ENCODE measurements at regions not wholly inside any gene's neighbourhood (a gene's known extent, or its start where the extent isn't known, plus 50 kb on each side); places are given as distances from the start of the nearest gene placed in this dataset.

GRCh38 chr4:178311997-178312396, 869.8 kb upstream of the AGA start:
- Histone ChIP-seq H3K4me2 (ENCODE audit: insufficient read depth, low read length) (no peak overlapping the region), H3K9me3 (ENCODE audit: insufficient read depth, low read length, severe bottlenecking) (no peaks in the 10 kb centered on the region), H3K79me2 (ENCODE audit: insufficient read depth, low read length) (no peaks in the 10 kb centered on the region), H3K9ac (ENCODE audit: low read depth, low read length) (no peak overlapping the region), H3K27ac (ENCODE audit: low read length) (no peak overlapping the region), H2AFZ (ENCODE audit: low read depth, low read length) (no peak overlapping the region), H4K20me1 (ENCODE audit: insufficient read depth, low read length) (no peaks in the 10 kb centered on the region), H3K27me3 (ENCODE audit: insufficient read depth, low read length, poor library complexity) (no peaks in the 10 kb centered on the region), H3K36me3 (ENCODE audit: insufficient read depth, low read length) (no peaks in the 10 kb centered on the region), H3K4me1 (ENCODE audit: insufficient read depth, low read length) (no peaks in the 10 kb centered on the region), H3K4me3 (ENCODE audit: low read depth in 1 of 2, low read length in 2 of 2) (no peak overlapping the region)
- DNase-seq (no peak), ATAC-seq (ENCODE audit: insufficient read depth, low read depth) (no peak)
- no peak for TF ChIP-seq EZH2 (IDR thresholded peaks at IDR 0.05; ENCODE audit: borderline replicate concordance, low read depth, low read length, severe bottlenecking)
- no peak for TF ChIP-seq CTCF (IDR thresholded peaks at IDR 0.05; ENCODE audit: borderline replicate concordance, extremely low read depth, low read length, poor library complexity, severe bottlenecking)

- Histone ChIP-seq H4K20me1 (ENCODE audit: insufficient read depth, low read length) (no peaks in the 10 kb centered on the region), H3K79me2 (ENCODE audit: insufficient read depth, low read length) (no peaks in the 10 kb centered on the region), H3K27ac (ENCODE audit: low read length) (no peak overlapping the region), H3K4me3 (ENCODE audit: low read depth in 1 of 2, low read length in 2 of 2) (no peak overlapping the region), H3K36me3 (ENCODE audit: insufficient read depth, low read length) (no peaks in the 10 kb centered on the region), H3K9ac (ENCODE audit: low read depth, low read length) (no peak overlapping the region), H3K4me2 (ENCODE audit: insufficient read depth, low read length) (no peak overlapping the region), H2AFZ (ENCODE audit: low read depth, low read length) (no peak overlapping the region), H3K27me3 (ENCODE audit: insufficient read depth, low read length, poor library complexity) (no peaks in the 10 kb centered on the region), H3K4me1 (ENCODE audit: insufficient read depth, low read length) (no peaks in the 10 kb centered on the region), H3K9me3 (ENCODE audit: insufficient read depth, low read length, severe bottlenecking) (peaks cover 1% of the 10 kb centered on the region)
- ATAC-seq (ENCODE audit: insufficient read depth, low read depth) = no peak
- no peak for DNase-seq
- TF ChIP-seq EZH2 (IDR thresholded peaks at IDR 0.05; ENCODE audit: borderline replicate concordance, low read depth, low read length, severe bottlenecking) (no peak), CTCF (IDR thresholded peaks at IDR 0.05; ENCODE audit: borderline replicate concordance, extremely low read depth, low read length, poor library complexity, severe bottlenecking) (no peak)
These were observed 872.0 kb upstream of the AGA start for GRCh38 chr4:178314287-178314686.

- Histone ChIP-seq H3K9ac (ENCODE audit: low read depth, low read length) (no peak overlapping the region), H3K4me3 (ENCODE audit: low read depth in 1 of 2, low read length in 2 of 2) (no peak overlapping the region), H4K20me1 (ENCODE audit: insufficient read depth, low read length) (no peaks in the 10 kb centered on the region), H3K4me1 (ENCODE audit: insufficient read depth, low read length) (no peaks in the 10 kb centered on the region), H3K79me2 (ENCODE audit: insufficient read depth, low read length) (no peaks in the 10 kb centered on the region), H3K36me3 (ENCODE audit: insufficient read depth, low read length) (no peaks in the 10 kb centered on the region), H2AFZ (ENCODE audit: low read depth, low read length) (no peak overlapping the region), H3K4me2 (ENCODE audit: insufficient read depth, low read length) (no peak overlapping the region), H3K9me3 (ENCODE audit: insufficient read depth, low read length, severe bottlenecking) (peaks cover 6% of the 10 kb centered on the region), H3K27ac (ENCODE audit: low read length) (no peak overlapping the region), H3K27me3 (ENCODE audit: insufficient read depth, low read length, poor library complexity) (no peaks in the 10 kb centered on the region)
- DNase-seq = no peak
- no peak for ATAC-seq (ENCODE audit: insufficient read depth, low read depth)
- no peak for TF ChIP-seq CTCF (IDR thresholded peaks at IDR 0.05; ENCODE audit: borderline replicate concordance, extremely low read depth, low read length, poor library complexity, severe bottlenecking)
- no peak for TF ChIP-seq EZH2 (IDR thresholded peaks at IDR 0.05; ENCODE audit: borderline replicate concordance, low read depth, low read length, severe bottlenecking)
These were observed 874.0 kb upstream of the AGA start for GRCh38 chr4:178316211-178316610.

GRCh38 chr4:178320003-178320402, 877.8 kb upstream of the AGA start:
- H3K9ac ChIP-seq (ENCODE audit: low read depth, low read length) = no peak overlapping the region
- H3K4me1 ChIP-seq (ENCODE audit: insufficient read depth, low read length) = no peaks in the 10 kb centered on the region
- no peak for ATAC-seq (ENCODE audit: insufficient read depth, low read depth)
- TF ChIP-seq EZH2 (IDR thresholded peaks at IDR 0.05; ENCODE audit: borderline replicate concordance, low read depth, low read length, severe bottlenecking) = no peak
- no peak for TF ChIP-seq CTCF (IDR thresholded peaks at IDR 0.05; ENCODE audit: borderline replicate concordance, extremely low read depth, low read length, poor library complexity, severe bottlenecking)
- no peak overlapping the region for H3K27ac ChIP-seq (ENCODE audit: low read length)
- no peaks in the 10 kb centered on the region for H4K20me1 ChIP-seq (ENCODE audit: insufficient read depth, low read length)
- H3K79me2 ChIP-seq (ENCODE audit: insufficient read depth, low read length) = no peaks in the 10 kb centered on the region
- H3K9me3 ChIP-seq (ENCODE audit: insufficient read depth, low read length, severe bottlenecking) = peaks cover 6% of the 10 kb centered on the region
- H2AFZ ChIP-seq (ENCODE audit: low read depth, low read length) = no peak overlapping the region
- H3K4me2 ChIP-seq (ENCODE audit: insufficient read depth, low read length) = no peak overlapping the region
- H3K27me3 ChIP-seq (ENCODE audit: insufficient read depth, low read length, poor library complexity) = no peaks in the 10 kb centered on the region
- no peak for DNase-seq
- H3K4me3 ChIP-seq (ENCODE audit: low read depth in 1 of 2, low read length in 2 of 2) = no peak overlapping the region
- no peaks in the 10 kb centered on the region for H3K36me3 ChIP-seq (ENCODE audit: insufficient read depth, low read length)
